H9 (cell line): ENCODE measurements at regions not wholly inside any gene's neighbourhood (a gene's known extent, or its start where the extent isn't known, plus 50 kb on each side); places are given as distances from the start of the nearest gene placed in this dataset.

Experiments
- DNase-seq: peaks from one replicate; pipeline ENCODE4 v3.0.0-alpha.2; 2017
- H2AFZ ChIP-seq: one replicate; pipeline ENCODE4 v1.6.1; 2013; ENCODE audit warnings: mild to moderate bottlenecking, low read length, control low read depth, moderate library complexity
- H2AK5ac ChIP-seq: 2 replicates; pipeline ENCODE4 v1.6.1; 2013; ENCODE audit warnings: low read length, control low read depth, mixed read lengths; ENCODE audit not compliant: insufficient read length
- H2BK120ac ChIP-seq: one replicate; pipeline ENCODE4 v1.6.1; 2013; ENCODE audit warnings: low read depth, mild to moderate bottlenecking, low read length, control low read depth, inconsistent platforms; ENCODE audit not compliant: poor library complexity, severe bottlenecking
- H2BK12ac ChIP-seq: 2 replicates; pipeline ENCODE4 v1.6.1; 2013; ENCODE audit warnings: low read length, control low read depth, mixed read lengths, low read depth; ENCODE audit not compliant: insufficient read length
- H2BK15ac ChIP-seq: 2 replicates; pipeline ENCODE4 v1.6.1; 2013; ENCODE audit warnings: low read depth, low read length, control low read depth
- H2BK20ac ChIP-seq: one replicate; pipeline ENCODE4 v1.6.1; 2013; ENCODE audit warnings: low read depth, mild to moderate bottlenecking, low read length, control low read depth, inconsistent platforms; ENCODE audit not compliant: poor library complexity, severe bottlenecking
- H2BK5ac ChIP-seq: 2 replicates; pipeline ENCODE4 v1.6.1; 2013; ENCODE audit warnings: low read length, control low read depth, mixed read lengths; ENCODE audit not compliant: insufficient read length
- H3K14ac ChIP-seq: 2 replicates; pipeline ENCODE4 v1.6.1; 2013; ENCODE audit warnings: low read length, control low read depth; ENCODE audit not compliant: insufficient read depth
- H3K18ac ChIP-seq: 2 replicates; pipeline ENCODE4 v1.6.1; 2013; ENCODE audit warnings: low read depth, mild to moderate bottlenecking, mixed read lengths, low read length, control low read depth; ENCODE audit not compliant: insufficient read length
- H3K23ac ChIP-seq: 2 replicates; pipeline ENCODE4 v1.6.1; 2013; ENCODE audit warnings: low read length, control low read depth, mixed read lengths, low read depth; ENCODE audit not compliant: insufficient read length
- H3K23me2 ChIP-seq: 2 replicates; pipeline ENCODE4 v1.6.1; 2013; ENCODE audit warnings: low read depth, mild to moderate bottlenecking, mixed read lengths, low read length, control low read depth; ENCODE audit not compliant: insufficient read length, poor library complexity, severe bottlenecking
- H3K27ac ChIP-seq: 2 replicates; pipeline ENCODE4 v1.5.1; 2013; ENCODE audit warnings: low read length, control low read depth, mixed read lengths, low read depth; ENCODE audit not compliant: insufficient read length
- H3K27me3 ChIP-seq: 2 replicates; pipeline ENCODE4 v1.6.1; 2013; ENCODE audit warnings: low read length, control low read depth, inconsistent platforms; ENCODE audit not compliant: insufficient read depth
- H3K4ac ChIP-seq: 2 replicates; pipeline ENCODE4 v1.6.1; 2013; ENCODE audit warnings: low read depth, mild to moderate bottlenecking, control low read depth, inconsistent platforms, low read length, moderate library complexity
- H3K4me1 ChIP-seq: 2 replicates; pipeline ENCODE4 v1.6.1; 2013; ENCODE audit warnings: low read length, control low read depth, inconsistent platforms; ENCODE audit not compliant: insufficient read depth
- H3K4me2 ChIP-seq: 2 replicates; pipeline ENCODE4 v1.6.1; 2013; ENCODE audit warnings: low read length, control low read depth, mixed read lengths; ENCODE audit not compliant: insufficient read length, insufficient read depth
- H3K56ac ChIP-seq: 2 replicates; pipeline ENCODE4 v1.6.1; 2013; ENCODE audit warnings: low read depth, mild to moderate bottlenecking, mixed read lengths, low read length, control low read depth; ENCODE audit not compliant: insufficient read length
- H3K79me1 ChIP-seq: 2 replicates; pipeline ENCODE4 v1.6.1; 2013; ENCODE audit warnings: low read depth, mild to moderate bottlenecking, moderate library complexity, low read length, control low read depth, inconsistent platforms; ENCODE audit not compliant: insufficient read depth, poor library complexity, severe bottlenecking
- H3K79me2 ChIP-seq: 2 replicates; pipeline ENCODE4 v1.6.1; 2013; ENCODE audit warnings: low read length, control low read depth, inconsistent platforms; ENCODE audit not compliant: insufficient read depth
- H3K9ac ChIP-seq: 2 replicates; pipeline ENCODE4 v1.6.1; 2013; ENCODE audit warnings: low read length, control low read depth, mixed read lengths; ENCODE audit not compliant: insufficient read length; ENCODE audit errors: extremely low read depth
- H3K9me3 ChIP-seq: one replicate; pipeline ENCODE4 v1.6.1; 2013; ENCODE audit warnings: low read depth, low read length, inconsistent platforms; ENCODE audit not compliant: control insufficient read depth
- H3T11ph ChIP-seq: one replicate; pipeline ENCODE4 v1.6.1; 2013; ENCODE audit warnings: mild to moderate bottlenecking, low read length, control low read depth, inconsistent platforms
- H4K20me1 ChIP-seq: one replicate; pipeline ENCODE4 v1.6.1; 2013; ENCODE audit not compliant: control insufficient read depth, insufficient read length, insufficient read depth
- H4K5ac ChIP-seq: 2 replicates; pipeline ENCODE4 v1.6.1; 2013; ENCODE audit warnings: low read depth, mild to moderate bottlenecking, mixed read lengths, low read length, control low read depth; ENCODE audit not compliant: insufficient read length
- H4K8ac ChIP-seq: replicated peaks from 2 replicates; pipeline ENCODE4 v1.6.1; 2013; ENCODE audit warnings: low read length, control low read depth, mixed read lengths, low read depth; ENCODE audit not compliant: insufficient read length
- H4K91ac ChIP-seq: 2 replicates; pipeline ENCODE4 v1.6.1; 2013; ENCODE audit warnings: low read depth, mild to moderate bottlenecking, moderate library complexity, mixed read lengths, low read length, control low read depth; ENCODE audit not compliant: insufficient read length
- H3K27ac Mint-ChIP-seq, 3 experiments: 2 replicates in 2 of 3; 3 replicates in 1 of 3; pipeline ENCODE4 v1.8.0; 2020 to 2021; ENCODE audit warnings: mixed read lengths in 3 of 3, mild to moderate bottlenecking in 1 of 3, moderate library complexity in 1 of 3
- H3K27me3 Mint-ChIP-seq: 2 replicates; pipeline ENCODE4 v1.8.0; 2021; ENCODE audit warnings: low read depth, mild to moderate bottlenecking, moderate library complexity, mixed read lengths
- H3K36me3 Mint-ChIP-seq, 3 experiments: 2 replicates in 2 of 3; 3 replicates in 1 of 3; pipeline ENCODE4 v1.8.0; 2020 to 2021; ENCODE audit warnings: low read depth in 3 of 3, mixed read lengths in 3 of 3; ENCODE audit not compliant: insufficient read depth in 1 of 3
- H3K4me1 Mint-ChIP-seq, 2 experiments: 2 replicates each; pipeline ENCODE4 v1.8.0; 2020; ENCODE audit warnings: mixed read lengths in 2 of 2
- H3K4me3 Mint-ChIP-seq, 2 experiments: 2 replicates in 1 of 2; 3 replicates in 1 of 2; pipeline ENCODE4 v1.8.0; 2020 to 2021; ENCODE audit warnings: mild to moderate bottlenecking in 2 of 2, mixed read lengths in 2 of 2, moderate library complexity in 1 of 2
- H3K9me3 Mint-ChIP-seq, 2 experiments: 2 replicates in 1 of 2; 3 replicates in 1 of 2; pipeline ENCODE4 v1.8.0; 2020; ENCODE audit warnings: mild to moderate bottlenecking in 2 of 2, mixed read lengths in 2 of 2, moderate library complexity in 1 of 2
- CTCF ChIP-seq: fragments of 200-600 bp; sonication (generic); conservative IDR thresholded peaks from 3 replicates; pipeline ENCODE4 v1.8.0; 2021; ENCODE audit warnings: antibody characterized with exemption, mild to moderate bottlenecking
- WGBS: extraction: QIAGEN DNeasy Blood & Tissue Kit; methylation state at CpG from one replicate; pipeline ENCODE4 v1.1.7; 2013; ENCODE audit warnings: missing lambda C conversion rate, low lambda C conversion rate, mixed read lengths; ENCODE audit not compliant: insufficient read length; ENCODE audit errors: extremely low coverage; 5-methylcytosine and 5-hydroxymethylcytosine counted together

GRCh38 chr6:100307561-100307960 is 157.2 kb downstream of the SIM1 start:
- WGBS: no CpG with 5 or more reads among the region's 1 CpG
- H2AFZ ChIP-seq: no peak overlapping the region
- no peak for DNase-seq

More at GRCh38 chr6:100307561-100307960, 157.2 kb downstream of the SIM1 start:
- no peaks in the 10 kb centered on the region for H3K27me3 ChIP-seq
- Mint-ChIP-seq H3K4me1 (peaks cover 16 to 29% of the 10 kb centered on the region in 2 experiments), H3K4me3 (no peak overlapping the region), H3K36me3 (no peaks in the 10 kb centered on the region), H3K9me3 (no peaks in the 10 kb centered on the region), H3K27ac (peak overlapping the region in 2 of 3 experiments; percentile 2 to 34; a peak in 2 of 7 replicates), H3K27me3 (no peaks in the 10 kb centered on the region)
- H2BK120ac ChIP-seq: no peak overlapping the region
- H3K27ac ChIP-seq: no peak overlapping the region
- H3K23ac ChIP-seq: no peak overlapping the region
- H3K79me1 ChIP-seq: no peaks in the 10 kb centered on the region
- H3K4me2 ChIP-seq: no peak overlapping the region
- H4K20me1 ChIP-seq: no peaks in the 10 kb centered on the region
- no peaks in the 10 kb centered on the region for H3K23me2 ChIP-seq
- no peak overlapping the region for H2AK5ac ChIP-seq
- no peak overlapping the region for H3K14ac ChIP-seq
- no peak overlapping the region for H3K4ac ChIP-seq
- H3T11ph ChIP-seq: no peak overlapping the region
- H3K9me3 ChIP-seq: no peaks in the 10 kb centered on the region
- no peak overlapping the region for H2BK15ac ChIP-seq
- no peak overlapping the region for H2BK5ac ChIP-seq
- no peak for TF ChIP-seq CTCF
- H3K18ac ChIP-seq: no peak overlapping the region
- H4K5ac ChIP-seq: no peak overlapping the region
- no peak overlapping the region for H2BK20ac ChIP-seq
- no peak overlapping the region for H4K8ac ChIP-seq
- H4K91ac ChIP-seq: no peak overlapping the region
- no peak overlapping the region for H3K9ac ChIP-seq
- H3K56ac ChIP-seq: no peak overlapping the region
- H3K4me1 ChIP-seq: peaks cover 2% of the 10 kb centered on the region; the same call in 1 of the 2 replicates
- no peak overlapping the region for H2BK12ac ChIP-seq
- no peaks in the 10 kb centered on the region for H3K79me2 ChIP-seq
